Retinal pigment epithelial cell (primary cell): ENCODE measurements at regions not wholly inside any gene's neighbourhood (a gene's known extent, or its start where the extent isn't known, plus 50 kb on each side); places are given as distances from the start of the nearest gene placed in this dataset.

ENCODE experiments used
- DNase-seq: peaks from one replicate; pipeline ENCODE4 v3.0.0-alpha.2; 2010; ENCODE audit warnings: low read depth
- H3K4me3 ChIP-seq: 2 replicates; pipeline ENCODE4 v1.5.1; 2011; ENCODE audit warnings: mild to moderate bottlenecking, low read length, control low read depth, moderate library complexity
- TF ChIP-seq, protein P1 (sequence below): conservative IDR thresholded peaks from 2 replicates; pipeline ENCODE4 v1.5.1; 2011; ENCODE audit warnings: low read depth, low read length, control low read depth, inconsistent platforms

- DNase-seq = no peak
- TF ChIP-seq, protein P1, sequence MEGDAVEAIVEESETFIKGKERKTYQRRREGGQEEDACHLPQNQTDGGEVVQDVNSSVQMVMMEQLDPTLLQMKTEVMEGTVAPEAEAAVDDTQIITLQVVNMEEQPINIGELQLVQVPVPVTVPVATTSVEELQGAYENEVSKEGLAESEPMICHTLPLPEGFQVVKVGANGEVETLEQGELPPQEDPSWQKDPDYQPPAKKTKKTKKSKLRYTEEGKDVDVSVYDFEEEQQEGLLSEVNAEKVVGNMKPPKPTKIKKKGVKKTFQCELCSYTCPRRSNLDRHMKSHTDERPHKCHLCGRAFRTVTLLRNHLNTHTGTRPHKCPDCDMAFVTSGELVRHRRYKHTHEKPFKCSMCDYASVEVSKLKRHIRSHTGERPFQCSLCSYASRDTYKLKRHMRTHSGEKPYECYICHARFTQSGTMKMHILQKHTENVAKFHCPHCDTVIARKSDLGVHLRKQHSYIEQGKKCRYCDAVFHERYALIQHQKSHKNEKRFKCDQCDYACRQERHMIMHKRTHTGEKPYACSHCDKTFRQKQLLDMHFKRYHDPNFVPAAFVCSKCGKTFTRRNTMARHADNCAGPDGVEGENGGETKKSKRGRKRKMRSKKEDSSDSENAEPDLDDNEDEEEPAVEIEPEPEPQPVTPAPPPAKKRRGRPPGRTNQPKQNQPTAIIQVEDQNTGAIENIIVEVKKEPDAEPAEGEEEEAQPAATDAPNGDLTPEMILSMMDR = no peak
- H3K4me3 ChIP-seq = no peak overlapping the region
Observed at GRCh38 chr10:85177767-85178166, 849.4 kb downstream of the CCSER2 start.

GRCh38 chr10:85187047-85187446 is 858.7 kb downstream of the CCSER2 start:
- DNase-seq = no peak
- no peak overlapping the region for H3K4me3 ChIP-seq
- TF ChIP-seq, protein P1 = no peak

DNA sequence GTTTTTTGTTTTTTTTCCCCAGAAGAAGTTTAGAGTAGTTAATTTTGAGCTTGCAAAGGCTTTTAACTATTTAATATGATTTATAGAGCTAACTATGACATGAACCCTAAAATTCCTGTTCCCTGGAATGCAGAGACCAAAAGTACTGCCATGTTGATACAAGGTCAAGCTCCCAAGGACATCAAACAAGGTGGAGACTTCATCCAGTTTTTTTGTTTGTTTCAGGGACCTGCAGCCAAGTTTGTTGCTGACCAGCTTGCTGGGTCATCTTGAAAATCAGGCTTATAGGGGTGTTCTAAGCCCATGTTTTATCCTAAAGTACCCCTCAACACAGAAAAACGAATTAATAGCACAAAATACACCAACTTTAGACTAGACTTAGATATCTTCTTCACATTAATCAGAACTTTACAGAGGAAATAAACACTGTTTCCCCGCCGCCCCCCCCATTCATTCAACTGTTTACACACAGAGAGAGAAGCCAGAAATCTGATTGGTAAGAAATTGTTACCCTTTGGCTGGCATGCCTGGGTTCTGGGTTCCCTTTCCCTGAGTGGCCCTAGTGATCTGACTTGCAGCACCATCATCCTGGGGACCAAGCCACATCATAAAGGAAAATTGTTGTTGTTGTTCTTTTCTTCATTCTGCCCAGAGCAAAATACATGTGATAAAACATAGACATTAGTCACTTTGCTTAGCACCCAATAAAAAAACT is 860.5 kb downstream of the CCSER2 start:
- TF ChIP-seq, protein P1 = no peak
- no peak overlapping the region for H3K4me3 ChIP-seq
- no peak for DNase-seq

GRCh38 chr10:85193796-85194195 is 865.4 kb downstream of the CCSER2 start:
- no peak overlapping the region for H3K4me3 ChIP-seq
- TF ChIP-seq, protein P1 = no peak
- no peak for DNase-seq

GRCh38 chr10:85194706-85195105 is 866.3 kb downstream of the CCSER2 start:
- TF ChIP-seq, protein P1 = no peak
- no peak overlapping the region for H3K4me3 ChIP-seq
- DNase-seq = no peak

DNA sequence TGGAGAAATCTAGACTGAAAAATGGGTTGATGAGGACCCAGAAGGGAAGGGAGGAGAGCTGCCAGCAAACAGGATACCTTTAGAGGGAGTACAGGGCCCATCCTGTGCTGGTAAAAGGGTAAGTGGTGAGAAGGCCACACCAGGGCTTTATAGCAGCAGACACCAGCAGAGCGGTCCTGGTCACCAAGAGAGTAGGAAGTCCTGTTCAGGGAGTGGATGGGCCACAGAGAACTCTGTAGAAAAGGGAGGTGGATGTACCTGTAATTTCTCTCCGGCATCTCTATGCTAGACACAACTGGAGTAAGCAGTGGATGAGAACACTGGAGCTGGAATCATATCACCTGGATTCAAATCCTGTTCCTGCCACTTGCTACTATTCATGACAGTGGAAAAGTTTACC is 867.2 kb downstream of the CCSER2 start:
- TF ChIP-seq, protein P1 = no peak
- no peak for DNase-seq

GRCh38 chr10:85204814-85205213 is 876.4 kb downstream of the CCSER2 start:
- TF ChIP-seq, protein P1 = no peak
- no peak overlapping the region for H3K4me3 ChIP-seq
- DNase-seq = no peak

More for the DNA sequence above, 867.2 kb downstream of the CCSER2 start:
- H3K4me3 ChIP-seq = no peak overlapping the region
